NCI-H2171 treated with DMSO at 0.1 percent for 48 hours (cell line): ENCODE measurements at regions not wholly inside any gene's neighbourhood (a gene's known extent, or its start where the extent isn't known, plus 50 kb on each side); places are given as distances from the start of the nearest gene placed in this dataset.

Experiments
- DNase-seq: peaks from one replicate; lab custom pipeline; 2025; lab: John Stamatoyannopoulos, UW

GRCh38 chr13:48181482-48182145 is 51.4 kb upstream of the ITM2B start:
- no peak for DNase-seq

GRCh38 chr13:48178126-48178525 is 54.9 kb upstream of the ITM2B start:
- no peak for DNase-seq

GRCh38 chr13:48176781-48177180 is 56.2 kb upstream of the ITM2B start:
- DNase-seq: no peak

- DNase-seq: no peak
These were observed 57.8 kb upstream of the ITM2B start for GRCh38 chr13:48175185-48175584.

GRCh38 chr13:48167866-48168265 is 65.1 kb upstream of the ITM2B start:
- peak; percentile 38 for DNase-seq

- no peak for DNase-seq
These were observed 67.3 kb upstream of the ITM2B start for GRCh38 chr13:48165727-48166126.

- no peak for DNase-seq
These were observed 67.9 kb upstream of the ITM2B start for GRCh38 chr13:48165063-48165462.

- no peak for DNase-seq
These were observed 68.2 kb upstream of the MED4 start for GRCh38 chr13:48163061-48163460.

GRCh38 chr13:48162217-48162616 is 67.3 kb upstream of the MED4 start:
- peak; percentile 24 for DNase-seq

GRCh38 chr13:48161530-48162179 is 66.8 kb upstream of the MED4 start:
- no peak for DNase-seq

- DNase-seq: peak; percentile 92
These were observed 65.8 kb upstream of the MED4 start for GRCh38 chr13:48160606-48161278.

GRCh38 chr13:48159826-48160225 is 64.9 kb upstream of the MED4 start:
- no peak for DNase-seq

- no peak for DNase-seq
These were observed 64.5 kb upstream of the MED4 start for GRCh38 chr13:48159401-48159800.

GRCh38 chr13:48158915-48159314 is 64.0 kb upstream of the MED4 start:
- DNase-seq: peak; percentile 75

- DNase-seq: peak; percentile 98
These were observed 63.4 kb upstream of the MED4 start for GRCh38 chr13:48158290-48158689.

- peak; percentile 98 for DNase-seq
These were observed 61.6 kb upstream of the MED4 start for GRCh38 chr13:48156466-48156865.

- DNase-seq: peak; percentile 89
These were observed 60.9 kb upstream of the MED4 start for GRCh38 chr13:48155848-48156247.

GRCh38 chr13:48154671-48155070 is 59.8 kb upstream of the MED4 start:
- no peak for DNase-seq

GRCh38 chr13:48153186-48153585 is 58.3 kb upstream of the MED4 start:
- no peak for DNase-seq

- no peak for DNase-seq
These were observed 56.7 kb upstream of the MED4 start for GRCh38 chr13:48151363-48152161.

GRCh38 chr13:48148454-48148853 is 53.5 kb upstream of the MED4 start:
- DNase-seq: no peak

GRCh38 chr13:48146636-48147035 is 51.7 kb upstream of the MED4 start:
- peak; percentile 39 for DNase-seq

- no peak for DNase-seq
These were observed 51.2 kb upstream of the MED4 start for GRCh38 chr13:48146122-48146521.
